ENCODE measurements at regions not wholly inside any gene's neighbourhood (a gene's known extent, or its start where the extent isn't known, plus 50 kb on each side); places are given as distances from the start of the nearest gene placed in this dataset.

DNA sequence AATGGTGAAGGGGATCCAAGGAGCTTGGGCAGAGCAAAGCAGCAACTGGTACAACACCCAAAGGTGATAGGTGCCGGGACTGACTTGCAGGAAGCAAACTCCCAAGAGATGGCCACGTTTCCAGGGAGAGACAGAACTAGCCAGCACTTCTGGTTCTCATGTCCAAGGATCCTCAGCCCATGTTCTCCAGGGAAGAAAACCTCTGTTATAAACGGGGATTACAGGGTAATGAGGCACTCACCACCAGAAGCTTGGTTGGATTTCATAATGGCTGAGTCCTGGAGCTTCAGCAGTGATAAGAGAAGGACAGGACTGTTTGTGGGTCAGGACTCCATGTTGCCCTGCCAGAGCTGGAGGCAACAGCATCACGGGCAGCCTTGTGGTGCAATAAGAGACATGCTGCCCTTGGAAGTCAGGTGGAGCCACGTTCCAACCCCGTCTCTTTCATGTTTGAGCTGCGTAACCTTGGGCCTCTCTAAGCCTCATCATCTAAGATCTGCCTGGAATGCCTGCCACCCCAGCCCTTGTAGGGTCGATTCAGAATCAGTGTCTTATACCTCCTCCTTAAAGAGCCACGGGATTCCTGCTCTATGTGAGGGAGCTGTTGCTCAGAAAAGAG, 181.0 kb downstream of the ABHD5 start:
- TF ChIP-seq, protein P1, sequence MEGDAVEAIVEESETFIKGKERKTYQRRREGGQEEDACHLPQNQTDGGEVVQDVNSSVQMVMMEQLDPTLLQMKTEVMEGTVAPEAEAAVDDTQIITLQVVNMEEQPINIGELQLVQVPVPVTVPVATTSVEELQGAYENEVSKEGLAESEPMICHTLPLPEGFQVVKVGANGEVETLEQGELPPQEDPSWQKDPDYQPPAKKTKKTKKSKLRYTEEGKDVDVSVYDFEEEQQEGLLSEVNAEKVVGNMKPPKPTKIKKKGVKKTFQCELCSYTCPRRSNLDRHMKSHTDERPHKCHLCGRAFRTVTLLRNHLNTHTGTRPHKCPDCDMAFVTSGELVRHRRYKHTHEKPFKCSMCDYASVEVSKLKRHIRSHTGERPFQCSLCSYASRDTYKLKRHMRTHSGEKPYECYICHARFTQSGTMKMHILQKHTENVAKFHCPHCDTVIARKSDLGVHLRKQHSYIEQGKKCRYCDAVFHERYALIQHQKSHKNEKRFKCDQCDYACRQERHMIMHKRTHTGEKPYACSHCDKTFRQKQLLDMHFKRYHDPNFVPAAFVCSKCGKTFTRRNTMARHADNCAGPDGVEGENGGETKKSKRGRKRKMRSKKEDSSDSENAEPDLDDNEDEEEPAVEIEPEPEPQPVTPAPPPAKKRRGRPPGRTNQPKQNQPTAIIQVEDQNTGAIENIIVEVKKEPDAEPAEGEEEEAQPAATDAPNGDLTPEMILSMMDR (IDR thresholded peaks at IDR 0.05), result no peak
- TF ChIP-seq POLR2AphosphoS5 (IDR thresholded peaks at IDR 0.05), result no peak
- TF ChIP-seq POLR2A (IDR thresholded peaks at IDR 0.05), result no peak
- TF ChIP-seq EP300 (IDR thresholded peaks at IDR 0.05), result no peak
- no peak for DNase-seq
- Histone ChIP-seq H3K4me3 (no peak overlapping the region), H3K9me3 (no peaks in the 10 kb centered on the region), H3K27me3 (peaks cover 0 to 5% (median 0%) of the 10 kb centered on the region in 3 donors), H3K4me1 (peaks cover 0 to 17% (median 9%) of the 10 kb centered on the region in 4 donors), H3K36me3 (no peaks in the 10 kb centered on the region), H3K27ac (no peak overlapping the region)
- 66 to 77% (median 70%) methylated on average over 9 of the region's 9 CpGs for WGBS, 5 donors
- intact Hi-C loops (cut with DNase I; ENCODE audit: low total_unique reads), result no loop called here

DNA sequence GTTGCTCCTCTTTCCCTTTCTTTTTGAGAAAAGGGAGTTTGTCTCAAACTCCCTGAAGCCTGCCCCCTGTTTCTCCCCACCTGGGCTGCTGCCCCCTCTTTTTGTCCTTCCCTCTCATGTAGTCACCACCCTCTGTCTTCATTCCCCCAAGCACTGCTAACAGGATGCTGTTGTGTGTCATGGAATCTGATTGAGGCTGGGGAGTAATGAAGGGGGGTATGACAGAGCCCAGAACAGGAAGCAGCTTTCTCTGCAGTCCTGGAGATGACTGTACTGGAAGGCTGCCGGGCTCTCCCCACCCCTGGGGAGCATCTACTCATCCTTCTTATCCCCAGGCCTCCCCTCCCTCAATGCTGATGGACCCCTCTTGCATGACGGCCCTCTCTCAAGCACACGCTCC, 181.6 kb downstream of the ABHD5 start:
- intact Hi-C loops (cut with DNase I; ENCODE audit: low total_unique reads), result no loop called here
- H3K27me3 ChIP-seq, result peaks cover 0 to 5% (median 0%) of the 10 kb centered on the region in 3 donors
- 58 to 78% (median 67%) methylated on average over 3 of the region's 3 CpGs for WGBS, 5 donors
- H3K27ac ChIP-seq, result no peak overlapping the region
- TF ChIP-seq POLR2AphosphoS5 (IDR thresholded peaks at IDR 0.05) (no peak), EP300 (IDR thresholded peaks at IDR 0.05) (no peak), POLR2A (IDR thresholded peaks at IDR 0.05) (no peak)
- TF ChIP-seq, protein P1 (IDR thresholded peaks at IDR 0.05), result no peak
- DNase-seq, result peak in 1 of 2 donors; percentile 62
- no peak overlapping the region for H3K4me3 ChIP-seq
- no peaks in the 10 kb centered on the region for H3K9me3 ChIP-seq
- H3K36me3 ChIP-seq, result no peaks in the 10 kb centered on the region
- H3K4me1 ChIP-seq, result peaks cover 0 to 17% (median 9%) of the 10 kb centered on the region in 4 donors

DNA sequence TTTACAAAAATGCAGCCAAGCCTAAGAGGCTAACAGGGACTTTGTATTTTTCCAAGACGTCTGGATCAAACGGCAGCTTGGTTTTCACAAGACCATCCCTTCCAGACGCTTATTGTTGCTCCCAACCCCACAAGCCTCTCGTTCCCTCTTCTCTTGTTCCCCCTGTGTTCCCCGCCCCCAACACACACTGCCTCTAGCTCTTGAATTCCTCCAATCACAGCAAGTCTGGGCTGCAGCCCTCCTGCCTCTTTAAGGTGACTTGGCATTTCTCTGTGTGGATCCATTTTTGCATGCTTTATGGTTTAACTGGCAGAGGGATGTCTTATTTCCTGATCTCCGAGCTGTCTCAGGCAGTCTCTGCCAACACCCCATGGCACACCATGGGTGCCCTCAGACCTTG, 182.2 kb downstream of the ABHD5 start:
- H3K4me3 ChIP-seq, result no peak overlapping the region
- intact Hi-C loops (cut with DNase I; ENCODE audit: low total_unique reads), result no loop called here
- TF ChIP-seq EP300 (IDR thresholded peaks at IDR 0.05) (no peak), POLR2A (IDR thresholded peaks at IDR 0.05) (no peak), POLR2AphosphoS5 (IDR thresholded peaks at IDR 0.05) (no peak)
- TF ChIP-seq, protein P1 (IDR thresholded peaks at IDR 0.05), result no peak
- DNase-seq, result no peak
- H3K9me3 ChIP-seq, result no peaks in the 10 kb centered on the region
- WGBS, 5 donors, result 44 to 71% (median 59%) methylated on average over 6 of the region's 6 CpGs
- no peak overlapping the region for H3K27ac ChIP-seq
- H3K27me3 ChIP-seq, result peaks cover 0 to 5% (median 0%) of the 10 kb centered on the region in 3 donors
- peaks cover 0 to 17% (median 9%) of the 10 kb centered on the region in 4 donors for H3K4me1 ChIP-seq
- H3K36me3 ChIP-seq, result no peaks in the 10 kb centered on the region

DNA sequence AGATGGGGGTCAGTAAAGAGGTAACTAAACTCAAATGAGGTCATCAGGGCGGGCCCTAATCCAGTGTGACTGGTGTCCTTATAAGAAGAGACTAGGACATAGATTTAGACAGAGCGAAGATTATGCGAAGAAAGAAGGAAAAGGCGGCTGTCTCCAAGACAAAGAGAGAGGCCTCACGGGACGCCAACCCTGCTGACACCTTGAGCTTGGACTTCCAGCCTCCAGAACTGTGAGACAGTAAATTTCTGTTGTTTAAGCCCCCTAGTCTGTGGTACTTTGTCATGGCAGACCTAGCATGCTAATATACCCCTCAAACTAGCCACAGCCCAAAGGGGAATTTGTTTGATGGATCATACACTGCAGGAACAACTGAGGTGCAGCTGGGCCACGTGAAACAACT, 183.0 kb downstream of the ABHD5 start:
- Histone ChIP-seq H3K4me1 (peaks cover 0 to 17% (median 9%) of the 10 kb centered on the region in 4 donors), H3K9me3 (no peaks in the 10 kb centered on the region), H3K4me3 (no peak overlapping the region), H3K27ac (no peak overlapping the region), H3K36me3 (no peaks in the 10 kb centered on the region), H3K27me3 (peaks cover 0 to 5% (median 0%) of the 10 kb centered on the region in 3 donors)
- WGBS, 5 donors, result 90 to 97% (median 92%) methylated on average over 7 of the region's 7 CpGs
- no peak for TF ChIP-seq POLR2AphosphoS5 (IDR thresholded peaks at IDR 0.05)
- TF ChIP-seq POLR2A (IDR thresholded peaks at IDR 0.05), result no peak
- TF ChIP-seq, protein P1 (IDR thresholded peaks at IDR 0.05), result no peak
- no peak for TF ChIP-seq EP300 (IDR thresholded peaks at IDR 0.05)
- intact Hi-C loops (cut with DNase I; ENCODE audit: low total_unique reads), result no loop called here
- DNase-seq, result no peak

Measured in stomach (tissue), 8 donors.